ENCODE measurements at regions not wholly inside any gene's neighbourhood (a gene's known extent, or its start where the extent isn't known, plus 50 kb on each side); places are given as distances from the start of the nearest gene placed in this dataset.
"Not testable (repeated sequence)": the region's sequence is repeated elsewhere in the genome, so short reads cannot be mapped to it uniquely, and the experiment has no call there.

- no peak for DNase-seq (ENCODE audit: missing footprints)
- intact Hi-C loops (cut with DNase I), result loop anchor here (2.0 kb wide), 1 partner anchor 351 kb away; no protein-coding TSS in a partner anchor
- ATAC-seq, result no peak
Measured at GRCh38 chr1:10865518-10866320, 69.3 kb upstream of the CASZ1 start.

DNA sequence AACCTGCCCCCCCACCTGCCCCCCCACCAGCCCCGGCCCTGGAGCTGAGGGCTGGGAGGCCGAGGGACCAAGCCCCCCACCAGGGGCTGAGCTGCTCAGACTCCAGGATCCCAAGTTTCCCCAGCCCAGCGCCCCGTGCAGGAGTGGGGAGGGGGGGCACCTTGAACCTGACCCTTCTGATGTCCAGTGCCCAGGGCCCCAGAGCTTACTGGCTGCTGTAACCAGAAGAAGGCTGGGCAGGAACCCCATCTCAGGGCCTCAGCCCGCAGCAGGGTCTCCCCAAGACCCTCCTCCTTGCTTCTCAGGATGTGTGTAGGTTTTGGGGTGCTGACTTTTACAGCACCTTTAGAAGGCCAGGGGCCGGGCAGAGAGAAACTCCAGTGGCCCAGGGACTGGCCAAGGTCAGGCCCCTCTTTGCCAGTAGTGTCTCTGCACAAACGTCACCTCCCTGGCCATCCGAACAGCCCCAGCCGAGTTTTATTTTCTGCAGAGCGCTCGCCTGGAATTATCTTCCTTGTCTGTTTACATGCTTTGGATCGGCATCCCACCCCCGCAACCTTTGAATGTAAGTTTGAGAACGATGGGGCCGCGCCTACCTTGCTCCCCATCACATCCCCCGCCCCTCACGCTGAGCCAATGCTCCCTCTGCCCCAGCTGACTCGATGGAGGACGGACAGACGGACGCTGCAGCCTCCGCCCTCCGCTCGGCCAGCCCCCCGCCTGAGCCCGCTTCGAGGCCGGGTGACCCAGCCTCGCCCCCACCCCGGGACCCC lies 70.1 kb upstream of the CASZ1 start:
- peak; percentile 57 for DNase-seq (ENCODE audit: missing footprints)
- intact Hi-C loops (cut with DNase I), result loop anchor here (2.0 kb wide), 1 partner anchor 352 kb away; no protein-coding TSS in a partner anchor
- ATAC-seq, result no peak

GRCh38 chr1:10867138-10867721 lies 70.8 kb upstream of the CASZ1 start:
- intact Hi-C loops (cut with DNase I), result loop anchor here (2.0 kb wide), 1 partner anchor 352 kb away; no protein-coding TSS in a partner anchor
- ATAC-seq, result peak; percentile 64
- DNase-seq (ENCODE audit: missing footprints), result peak; percentile 83

- ATAC-seq, result no peak
- DNase-seq (ENCODE audit: missing footprints), result no peak
- intact Hi-C loops (cut with DNase I), result loop anchor here (2.0 kb wide), 1 partner anchor 353 kb away; no protein-coding TSS in a partner anchor
Measured at GRCh38 chr1:10867914-10868598, 71.6 kb upstream of the CASZ1 start.

DNA sequence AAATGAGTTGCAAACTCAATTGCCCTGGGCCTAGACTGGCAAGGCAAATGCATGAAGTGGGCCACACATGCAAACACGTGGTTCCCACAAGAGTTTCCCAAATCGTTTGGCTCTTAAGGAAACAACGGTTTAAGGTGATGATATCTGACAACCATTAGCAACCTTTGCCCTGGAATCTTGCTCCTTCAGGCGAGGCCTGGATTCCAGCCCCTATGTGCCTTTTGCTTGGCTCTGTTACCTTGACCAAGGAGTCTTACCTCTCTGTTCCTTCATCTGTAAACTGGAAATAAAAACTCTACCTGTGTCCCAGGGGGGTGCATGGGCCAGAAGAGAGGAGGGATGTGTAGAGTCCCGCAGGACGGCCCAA lies 72.1 kb upstream of the CASZ1 start:
- intact Hi-C loops (cut with DNase I), result no loop called here
- ATAC-seq, result no peak
- no peak for DNase-seq (ENCODE audit: missing footprints)

- DNase-seq (ENCODE audit: missing footprints), result no peak
- intact Hi-C loops (cut with DNase I), result no loop called here
- no peak for ATAC-seq
Measured at GRCh38 chr1:10869933-10870332, 73.5 kb upstream of the CASZ1 start.

DNA sequence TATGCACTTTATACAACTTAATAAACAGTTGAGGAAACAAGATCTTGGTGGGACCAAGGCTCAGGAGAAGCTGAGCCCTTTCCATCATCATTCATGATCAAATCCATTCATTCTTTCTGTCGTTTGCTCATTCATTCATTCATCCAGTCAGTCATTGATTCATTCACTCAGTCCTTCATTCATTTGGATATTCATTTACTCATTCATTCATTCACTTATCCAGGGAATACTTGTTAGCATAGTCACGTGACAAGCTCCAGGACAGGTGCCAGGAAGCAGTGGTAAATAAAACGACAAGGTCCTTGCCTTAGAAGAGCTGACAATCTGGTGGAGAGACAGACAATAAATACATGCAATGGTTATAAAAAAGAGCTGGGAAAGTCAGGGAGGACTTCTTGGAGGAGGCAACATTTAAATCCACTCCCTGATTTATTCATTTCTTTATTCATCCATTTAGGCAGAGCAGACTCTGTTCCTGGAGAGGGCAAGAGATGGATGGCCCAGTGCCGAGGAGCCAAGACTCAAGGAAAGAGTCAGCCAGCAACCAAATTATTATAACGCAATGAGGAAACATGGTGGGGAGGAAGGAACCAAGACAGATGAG lies 74.1 kb upstream of the CASZ1 start:
- no peak for DNase-seq (ENCODE audit: missing footprints)
- no peak for ATAC-seq
- intact Hi-C loops (cut with DNase I), result no loop called here

DNA sequence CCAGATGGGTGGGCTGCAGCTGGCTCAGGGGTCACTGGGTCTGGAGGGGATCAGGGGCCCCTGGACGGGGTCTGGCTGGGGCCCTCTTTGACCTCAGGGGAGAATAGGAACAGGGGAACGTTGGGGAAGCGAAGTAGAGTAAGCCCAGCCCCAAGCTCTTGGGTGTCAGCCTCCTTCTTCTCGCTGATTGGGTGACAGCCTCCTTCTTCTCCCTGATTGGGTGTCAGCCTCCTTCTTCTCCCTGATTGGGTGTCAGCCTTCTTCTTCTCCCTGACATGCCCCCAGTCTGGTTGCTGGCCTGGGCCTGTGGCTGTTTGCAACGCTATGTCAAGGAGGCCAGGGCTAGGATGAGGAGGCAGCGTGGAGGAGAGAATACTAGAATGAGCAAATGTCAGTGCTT lies 76.7 kb upstream of the CASZ1 start:
- ATAC-seq, result no peak
- no peak for DNase-seq (ENCODE audit: missing footprints)
- intact Hi-C loops (cut with DNase I), result no loop called here

DNA sequence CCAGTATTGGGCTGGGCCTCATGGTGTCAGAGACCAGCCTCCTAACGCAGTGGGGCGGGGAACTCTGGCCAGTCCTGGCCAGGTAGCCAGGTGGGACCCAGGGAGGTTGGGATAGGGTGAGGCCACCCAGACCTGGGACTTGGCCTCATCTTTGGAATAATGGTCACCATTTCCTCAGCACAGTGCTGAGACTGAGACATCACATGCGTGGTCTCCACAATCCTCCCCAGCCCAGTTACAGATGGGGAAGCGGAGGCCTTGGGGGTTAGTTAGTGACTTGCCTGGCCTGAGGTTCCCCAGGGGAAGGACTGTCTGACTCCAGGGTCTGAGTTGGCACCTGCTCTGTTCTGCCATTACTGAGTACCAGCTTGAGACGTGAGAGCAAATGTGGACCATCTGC lies 77.9 kb upstream of the CASZ1 start:
- DNase-seq (ENCODE audit: missing footprints) (no peak), ATAC-seq (no peak)
- intact Hi-C loops (cut with DNase I), result no loop called here

GRCh38 chr1:10877894-10878293 lies 81.4 kb upstream of the CASZ1 start:
- intact Hi-C loops (cut with DNase I), result no loop called here
- ATAC-seq (no peak), DNase-seq (ENCODE audit: missing footprints) (no peak)

- no peak for ATAC-seq
- no peak for DNase-seq (ENCODE audit: missing footprints)
- intact Hi-C loops (cut with DNase I), result no loop called here
Measured at GRCh38 chr1:10878469-10878868, 82.0 kb upstream of the CASZ1 start.

- DNase-seq (ENCODE audit: missing footprints), result no peak
- intact Hi-C loops (cut with DNase I), result no loop called here
Measured at GRCh38 chr1:10880063-10880462, 83.6 kb upstream of the CASZ1 start.

DNA sequence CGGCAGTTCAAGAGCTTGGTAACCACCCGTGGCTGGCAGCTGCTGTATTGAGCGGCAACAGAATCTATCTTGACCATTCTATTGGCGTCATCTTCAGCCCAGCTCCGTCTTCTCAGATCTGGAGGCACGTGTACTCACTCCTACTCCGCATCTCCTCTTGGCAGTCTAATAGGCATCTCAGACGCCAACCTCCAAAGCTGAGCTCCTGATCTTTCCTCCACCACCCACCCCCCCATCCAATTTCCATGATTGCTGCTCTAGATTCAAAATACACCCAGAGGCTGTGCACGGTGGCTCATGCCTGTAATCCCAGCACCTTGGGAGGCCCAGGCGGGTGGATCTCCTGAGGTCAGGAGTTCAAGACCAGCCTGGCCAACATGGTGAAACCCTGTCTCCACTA lies 84.6 kb upstream of the CASZ1 start:
- DNase-seq (ENCODE audit: missing footprints) (no peak), ATAC-seq (no peak)
- intact Hi-C loops (cut with DNase I), result no loop called here

More at GRCh38 chr1:10880063-10880462, 83.6 kb upstream of the CASZ1 start:
- ATAC-seq, result no peak

GRCh38 chr1:10882069-10882468 lies 85.6 kb upstream of the CASZ1 start:
- intact Hi-C loops (cut with DNase I), result no loop called here
- ATAC-seq, result no peak
- DNase-seq (ENCODE audit: missing footprints), result no peak

DNA sequence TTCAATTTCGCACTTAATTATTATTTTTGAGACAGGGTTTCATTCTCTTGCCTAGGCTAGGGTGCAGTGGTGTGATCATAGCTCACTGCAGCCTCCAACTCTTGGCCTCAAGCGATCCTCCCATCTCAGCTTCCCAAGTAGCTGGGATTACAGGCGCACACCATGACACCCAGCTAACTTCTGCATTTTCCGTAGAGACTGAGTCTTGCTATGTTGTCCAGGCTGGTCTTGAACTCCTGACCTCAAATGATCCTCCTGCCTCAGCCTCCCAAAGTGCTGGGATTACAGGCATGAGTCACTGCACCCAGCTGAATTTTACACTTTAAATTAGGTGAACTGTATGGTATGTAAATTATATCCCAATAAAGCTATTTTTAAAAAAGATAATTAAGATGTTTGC lies 90.6 kb upstream of the CASZ1 start:
- ATAC-seq; intact Hi-C loops (cut with DNase I); DNase-seq (ENCODE audit: missing footprints): not testable (repeated sequence)

- DNase-seq (ENCODE audit: missing footprints) (no peak), ATAC-seq (no peak)
- intact Hi-C loops (cut with DNase I), result no loop called here
Measured at GRCh38 chr1:10888291-10888690, 91.8 kb upstream of the CASZ1 start.

DNA sequence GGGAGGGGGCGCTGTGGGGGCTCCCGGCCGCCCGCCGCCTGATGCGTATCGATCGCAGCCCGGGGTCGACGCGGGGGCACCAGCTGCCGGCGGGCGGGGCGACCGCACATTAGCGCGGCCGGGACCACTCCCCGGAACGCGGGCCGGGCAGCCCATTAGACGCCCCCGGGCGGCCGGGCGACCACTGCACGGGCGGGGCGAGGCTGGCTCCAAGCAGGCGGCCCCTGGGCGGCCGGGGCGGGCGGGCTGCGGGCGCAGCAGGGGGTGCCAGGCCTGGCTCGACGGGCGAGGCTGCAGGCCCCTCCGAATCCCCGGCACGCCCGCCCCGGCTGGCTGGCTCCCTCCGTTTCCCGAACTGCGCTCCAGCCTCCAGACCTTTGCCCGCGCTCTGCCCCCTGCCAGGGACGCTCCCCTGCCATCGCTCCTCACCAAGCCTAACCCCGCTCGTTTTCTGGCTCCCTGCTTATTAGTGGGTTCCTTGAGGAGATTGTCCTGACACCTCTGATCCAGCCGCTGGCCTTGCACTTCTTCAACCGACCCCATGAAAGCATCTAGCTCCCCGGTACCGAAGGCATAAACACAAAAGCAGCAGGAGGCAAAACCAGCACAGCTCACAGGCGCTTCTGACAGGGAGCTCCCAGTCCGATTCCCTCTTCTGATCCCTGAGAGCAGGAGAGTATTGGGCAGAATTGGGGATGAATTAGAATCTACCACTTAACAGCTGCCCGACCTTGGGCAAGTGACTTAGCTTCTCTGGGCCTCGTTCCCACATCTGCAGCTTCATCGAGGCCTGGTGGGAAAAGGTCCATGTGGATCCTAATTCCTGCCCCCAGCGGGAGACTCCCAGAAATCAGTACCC lies 92.6 kb upstream of the CASZ1 start:
- peak; percentile 8 for DNase-seq (ENCODE audit: missing footprints)
- intact Hi-C loops (cut with DNase I), result no loop called here
- no peak for ATAC-seq
